ENCODE measurements at regions not wholly inside any gene's neighbourhood (a gene's known extent, or its start where the extent isn't known, plus 50 kb on each side); places are given as distances from the start of the nearest gene placed in this dataset.
"Not testable (repeated sequence)": the region's sequence is repeated elsewhere in the genome, so short reads cannot be mapped to it uniquely, and the experiment has no call there.

- ATAC-seq (ENCODE audit: low FRiP score in 2 of 2), result no peak
- 81 to 87% methylated on average over 1 of the region's 1 CpG for WGBS, 2 donors
- no peaks in the 10 kb centered on the region for H3K4me1 ChIP-seq
- no peak overlapping the region for H3K4me3 ChIP-seq
- no peak overlapping the region for H3K27ac ChIP-seq
- no peaks in the 10 kb centered on the region for H3K9me3 ChIP-seq
- TF ChIP-seq POLR2A (IDR thresholded peaks at IDR 0.05) (no peak), POLR2AphosphoS5 (IDR thresholded peaks at IDR 0.05) (no peak), EP300 (IDR thresholded peaks at IDR 0.05) (no peak), CTCF (IDR thresholded peaks at IDR 0.05) (no peak)
- no peak for DNase-seq
- no peaks in the 10 kb centered on the region for H3K36me3 ChIP-seq
- H3K27me3 ChIP-seq, result no peaks in the 10 kb centered on the region
Observed at GRCh38 chr14:83887866-83888265, 1642.1 kb upstream of the FLRT2 start.

GRCh38 chr14:83893447-83893846 lies 1636.5 kb upstream of the FLRT2 start:
- ATAC-seq (ENCODE audit: low FRiP score in 2 of 2) (no peak), DNase-seq (no peak)
- Histone ChIP-seq H3K36me3 (no peaks in the 10 kb centered on the region), H3K4me1 (no peaks in the 10 kb centered on the region), H3K27me3 (no peaks in the 10 kb centered on the region), H3K9me3 (no peaks in the 10 kb centered on the region), H3K4me3 (no peak overlapping the region), H3K27ac (no peak overlapping the region)
- TF ChIP-seq POLR2AphosphoS5 (IDR thresholded peaks at IDR 0.05), result no peak
- no peak for TF ChIP-seq CTCF (IDR thresholded peaks at IDR 0.05)

GRCh38 chr14:83894568-83894967 lies 1635.4 kb upstream of the FLRT2 start:
- no peak for ATAC-seq (ENCODE audit: low FRiP score in 2 of 2)
- no peak for DNase-seq
- Histone ChIP-seq H3K9me3 (no peaks in the 10 kb centered on the region), H3K4me3 (no peak overlapping the region), H3K36me3 (no peaks in the 10 kb centered on the region), H3K27ac (no peak overlapping the region), H3K4me1 (no peaks in the 10 kb centered on the region), H3K27me3 (no peaks in the 10 kb centered on the region)
- TF ChIP-seq POLR2AphosphoS5 (IDR thresholded peaks at IDR 0.05), result no peak
- TF ChIP-seq EP300 (IDR thresholded peaks at IDR 0.05), result no peak
- no peak for TF ChIP-seq CTCF (IDR thresholded peaks at IDR 0.05)
- TF ChIP-seq POLR2A (IDR thresholded peaks at IDR 0.05), result no peak

GRCh38 chr14:83898558-83898957 lies 1631.4 kb upstream of the FLRT2 start:
- not testable (repeated sequence) for ATAC-seq (ENCODE audit: low FRiP score in 2 of 2); H3K36me3 ChIP-seq; DNase-seq; H3K4me1 ChIP-seq; H3K4me3 ChIP-seq; H3K27me3 ChIP-seq; H3K9me3 ChIP-seq; H3K27ac ChIP-seq
- 60 to 67% methylated on average over 2 of the region's 2 CpGs for WGBS, 2 donors

GRCh38 chr14:83899706-83900105 lies 1630.2 kb upstream of the FLRT2 start:
- no peaks in the 10 kb centered on the region for H3K9me3 ChIP-seq
- ATAC-seq (ENCODE audit: low FRiP score in 2 of 2) (no peak), DNase-seq (no peak)
- no peak overlapping the region for H3K4me3 ChIP-seq
- no peak overlapping the region for H3K27ac ChIP-seq
- no peaks in the 10 kb centered on the region for H3K4me1 ChIP-seq
- H3K27me3 ChIP-seq, result no peaks in the 10 kb centered on the region
- H3K36me3 ChIP-seq, result no peaks in the 10 kb centered on the region
- WGBS, 2 donors, result 88 to 89% methylated on average over 3 of the region's 3 CpGs
- no peak for TF ChIP-seq POLR2AphosphoS5 (IDR thresholded peaks at IDR 0.05)
- no peak for TF ChIP-seq POLR2A (IDR thresholded peaks at IDR 0.05)
- no peak for TF ChIP-seq CTCF (IDR thresholded peaks at IDR 0.05)
- no peak for TF ChIP-seq EP300 (IDR thresholded peaks at IDR 0.05)

- Histone ChIP-seq H3K36me3 (no peaks in the 10 kb centered on the region), H3K4me1 (no peaks in the 10 kb centered on the region), H3K9me3 (no peaks in the 10 kb centered on the region), H3K4me3 (no peak overlapping the region), H3K27ac (no peak overlapping the region), H3K27me3 (no peaks in the 10 kb centered on the region)
- ATAC-seq (ENCODE audit: low FRiP score in 2 of 2), result no peak
- TF ChIP-seq POLR2A (IDR thresholded peaks at IDR 0.05) (no peak), CTCF (IDR thresholded peaks at IDR 0.05) (no peak), POLR2AphosphoS5 (IDR thresholded peaks at IDR 0.05) (no peak), EP300 (IDR thresholded peaks at IDR 0.05) (no peak)
- no peak for DNase-seq
- 81 to 90% methylated on average over 1 of the region's 1 CpG for WGBS, 2 donors
Observed at GRCh38 chr14:83905157-83905556, 1624.8 kb upstream of the FLRT2 start.

Data from upper lobe of left lung (tissue), 6 donors.